WTC11 (cell line): ENCODE measurements at regions not wholly inside any gene's neighbourhood (a gene's known extent, or its start where the extent isn't known, plus 50 kb on each side); places are given as distances from the start of the nearest gene placed in this dataset.

Experiments
- CTCF ChIP-seq: fragments of 200-600 bp; IDR thresholded peaks from 2 replicates; pipeline ENCODE4 v1.8.0; 2022; ENCODE audit warnings: antibody characterized with exemption
- E2F4 ChIP-seq: sonication (generic); formaldehyde crosslinking; IDR thresholded peaks from 2 replicates; pipeline ENCODE4 v1.8.1; 2022; ENCODE audit warnings: low read depth, mild to moderate bottlenecking, moderate library complexity, missing genetic modification reagents, borderline replicate concordance
- E2F5 ChIP-seq: sonication (generic); formaldehyde crosslinking; IDR thresholded peaks from 2 replicates; pipeline ENCODE4 v1.8.1; 2022; ENCODE audit warnings: mild to moderate bottlenecking, moderate library complexity, missing genetic modification reagents
- ETV6 ChIP-seq: sonication (generic); formaldehyde crosslinking; IDR thresholded peaks from 2 replicates; pipeline ENCODE4 v1.8.1; 2022; ENCODE audit warnings: mild to moderate bottlenecking, missing genetic modification reagents
- GABPB1 ChIP-seq: sonication (generic); formaldehyde crosslinking; IDR thresholded peaks from 2 replicates; pipeline ENCODE4 v1.8.1; 2023; ENCODE audit warnings: mild to moderate bottlenecking, missing genetic modification reagents
- NFE2L1 ChIP-seq: sonication (generic); formaldehyde crosslinking; IDR thresholded peaks from 2 replicates; pipeline ENCODE4 v1.8.1; 2023; ENCODE audit warnings: missing genetic modification reagents
- PRDM15 ChIP-seq: sonication (generic); formaldehyde crosslinking; IDR thresholded peaks from 2 replicates; pipeline ENCODE4 v1.8.0; 2022; ENCODE audit warnings: missing genetic modification reagents
- PREB ChIP-seq: sonication (generic); formaldehyde crosslinking; IDR thresholded peaks from 2 replicates; pipeline ENCODE4 v1.8.1; 2022; ENCODE audit warnings: mild to moderate bottlenecking, missing genetic modification reagents, moderate library complexity, borderline replicate concordance
- SP1 ChIP-seq: sonication (generic); formaldehyde crosslinking; conservative IDR thresholded peaks from 2 replicates; pipeline ENCODE4 v1.8.1; 2022; ENCODE audit warnings: missing genetic modification reagents
- ZBTB21 ChIP-seq: sonication (generic); formaldehyde crosslinking; IDR thresholded peaks from 2 replicates; pipeline ENCODE4 v1.8.1; 2023; ENCODE audit warnings: mild to moderate bottlenecking, missing genetic modification reagents, borderline replicate concordance

GRCh38 chr6:98200084-98200483 is 634.3 kb upstream of the POU3F2 start:
- TF ChIP-seq PREB (CRISPR knock-in tag): no peak
- no peak for TF ChIP-seq CTCF
- no peak for TF ChIP-seq E2F5
- no peak for TF ChIP-seq ETV6 (CRISPR knock-in tag)
- no peak for TF ChIP-seq NFE2L1 (CRISPR knock-in tag)
- TF ChIP-seq SP1 (CRISPR knock-in tag): no peak
- no peak for TF ChIP-seq PRDM15 (CRISPR knock-in tag)
- TF ChIP-seq GABPB1 (CRISPR knock-in tag): no peak
- TF ChIP-seq ZBTB21: no peak
- TF ChIP-seq E2F4: no peak
